Ascending aorta (tissue), 2 donors: ENCODE measurements at regions not wholly inside any gene's neighbourhood (a gene's known extent, or its start where the extent isn't known, plus 50 kb on each side); places are given as distances from the start of the nearest gene placed in this dataset.

Experiments used
- DNase-seq, 2 donors: peaks; one replicate each; pipeline ENCODE4 v3.0.0-alpha.2; 2019; ENCODE audit warnings: low spot score in 2 of 2
- H3K27ac ChIP-seq, 2 donors: fragments of 200-600 bp; sonication (generic); one replicate each; pipeline ENCODE4 v1.5.1; 2016 to 2017; ENCODE audit warnings: mild to moderate bottlenecking in 1 of 2
- H3K27me3 ChIP-seq: fragments of 200-600 bp; sonication (generic); one replicate; pipeline ENCODE4 v1.5.1; 2017
- H3K36me3 ChIP-seq, 2 donors: fragments of 200-600 bp; sonication (generic); one replicate each; pipeline ENCODE4 v1.5.1; 2016
- H3K4me1 ChIP-seq, 2 donors: fragments of 200-600 bp; sonication (generic); one replicate each; pipeline ENCODE4 v1.5.1; 2016 to 2017; ENCODE audit warnings: mild to moderate bottlenecking in 1 of 2
- H3K4me3 ChIP-seq, 2 donors: fragments of 200-600 bp; sonication (generic); one replicate each; pipeline ENCODE4 v1.5.1; 2016 to 2017; ENCODE audit warnings: mild to moderate bottlenecking in 1 of 2
- H3K9me3 ChIP-seq, 2 donors: fragments of 200-600 bp; sonication (generic); one replicate each; pipeline ENCODE4 v1.5.1; 2016
- intact Hi-C: fragments of 100-400 bp; cut with DNase I; formaldehyde crosslinking; loops from one replicate; pipeline ENCODE4 v1.15.1; 2023
- TF ChIP-seq, protein P1 (sequence below), 3 experiments: fragments of 200-600 bp in 2 of 3; fragments of 450-650 bp in 1 of 3; sonication (generic) in 2 of 3; IDR thresholded peaks; one replicate each; pipeline ENCODE4 v1.5.1; 2016 to 2019; ENCODE audit warnings: antibody characterized with exemption in 3 of 3, mild to moderate bottlenecking in 1 of 3, moderate library complexity in 1 of 3

GRCh38 chr2:146873056-146873455, 971.8 kb upstream of the ACVR2A start:
- H3K4me3 ChIP-seq = no peak overlapping the region
- TF ChIP-seq, protein P1, sequence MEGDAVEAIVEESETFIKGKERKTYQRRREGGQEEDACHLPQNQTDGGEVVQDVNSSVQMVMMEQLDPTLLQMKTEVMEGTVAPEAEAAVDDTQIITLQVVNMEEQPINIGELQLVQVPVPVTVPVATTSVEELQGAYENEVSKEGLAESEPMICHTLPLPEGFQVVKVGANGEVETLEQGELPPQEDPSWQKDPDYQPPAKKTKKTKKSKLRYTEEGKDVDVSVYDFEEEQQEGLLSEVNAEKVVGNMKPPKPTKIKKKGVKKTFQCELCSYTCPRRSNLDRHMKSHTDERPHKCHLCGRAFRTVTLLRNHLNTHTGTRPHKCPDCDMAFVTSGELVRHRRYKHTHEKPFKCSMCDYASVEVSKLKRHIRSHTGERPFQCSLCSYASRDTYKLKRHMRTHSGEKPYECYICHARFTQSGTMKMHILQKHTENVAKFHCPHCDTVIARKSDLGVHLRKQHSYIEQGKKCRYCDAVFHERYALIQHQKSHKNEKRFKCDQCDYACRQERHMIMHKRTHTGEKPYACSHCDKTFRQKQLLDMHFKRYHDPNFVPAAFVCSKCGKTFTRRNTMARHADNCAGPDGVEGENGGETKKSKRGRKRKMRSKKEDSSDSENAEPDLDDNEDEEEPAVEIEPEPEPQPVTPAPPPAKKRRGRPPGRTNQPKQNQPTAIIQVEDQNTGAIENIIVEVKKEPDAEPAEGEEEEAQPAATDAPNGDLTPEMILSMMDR (IDR thresholded peaks at IDR 0.05) = no peak
- no peak for DNase-seq
- no peaks in the 10 kb centered on the region for H3K9me3 ChIP-seq
- H3K27ac ChIP-seq = no peak overlapping the region
- H3K36me3 ChIP-seq = no peaks in the 10 kb centered on the region
- intact Hi-C loops = no loop called here
- no peaks in the 10 kb centered on the region for H3K4me1 ChIP-seq
- no peaks in the 10 kb centered on the region for H3K27me3 ChIP-seq

DNA sequence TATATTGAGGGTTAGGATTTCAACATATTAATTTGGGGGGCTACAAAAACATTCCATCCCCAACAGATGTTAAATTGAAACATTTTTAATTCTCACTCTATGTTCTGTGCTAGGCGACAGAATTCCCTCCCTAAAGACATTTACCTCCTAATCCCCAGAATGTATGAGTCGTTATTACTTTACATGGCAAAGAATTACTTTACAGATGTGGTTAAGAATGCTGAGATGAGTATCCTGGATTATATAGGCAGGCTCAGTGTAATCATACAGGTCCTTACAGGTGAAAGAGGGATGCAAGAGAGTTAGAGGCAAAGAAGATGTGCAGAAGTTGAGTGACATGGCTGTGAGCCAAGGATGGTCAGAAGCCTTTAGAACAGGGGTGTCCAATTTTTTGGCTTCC, 974.1 kb upstream of the ACVR2A start:
- DNase-seq = no peak
- no peaks in the 10 kb centered on the region for H3K36me3 ChIP-seq
- TF ChIP-seq, protein P1 (IDR thresholded peaks at IDR 0.05) = no peak
- no peaks in the 10 kb centered on the region for H3K4me1 ChIP-seq
- no peak overlapping the region for H3K4me3 ChIP-seq
- no peak overlapping the region for H3K27ac ChIP-seq
- intact Hi-C loops = no loop called here
- H3K9me3 ChIP-seq = no peaks in the 10 kb centered on the region
- no peaks in the 10 kb centered on the region for H3K27me3 ChIP-seq

DNA sequence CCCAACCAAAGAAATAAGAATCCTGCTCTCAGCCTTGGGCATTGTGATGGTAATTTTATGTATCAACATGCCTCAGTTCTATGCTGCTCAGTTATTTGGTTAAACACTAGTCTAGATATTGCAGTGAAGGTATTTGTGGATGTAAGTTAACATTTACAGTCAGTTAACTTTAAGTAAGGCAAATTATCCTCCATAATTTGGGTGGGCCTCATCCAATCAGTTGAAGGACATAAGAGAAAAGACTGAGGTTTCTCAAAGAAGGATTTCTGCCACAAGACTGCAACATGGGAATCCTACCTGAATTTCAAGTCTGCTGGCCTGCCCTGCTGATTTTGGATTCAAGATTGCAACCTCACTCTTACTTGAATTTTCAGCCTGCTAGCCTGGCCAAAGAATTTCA, 975.5 kb upstream of the ACVR2A start:
- no peak for DNase-seq
- H3K4me1 ChIP-seq = no peaks in the 10 kb centered on the region
- H3K36me3 ChIP-seq = no peaks in the 10 kb centered on the region
- H3K9me3 ChIP-seq = no peaks in the 10 kb centered on the region
- H3K27me3 ChIP-seq = no peaks in the 10 kb centered on the region
- TF ChIP-seq, protein P1 (IDR thresholded peaks at IDR 0.05) = no peak
- H3K4me3 ChIP-seq = no peak overlapping the region
- intact Hi-C loops = no loop called here
- H3K27ac ChIP-seq = no peak overlapping the region

GRCh38 chr2:146868051-146868450, 976.8 kb upstream of the ACVR2A start:
- Histone ChIP-seq H3K4me3 (no peak overlapping the region), H3K27ac (no peak overlapping the region), H3K36me3 (no peaks in the 10 kb centered on the region), H3K27me3 (no peaks in the 10 kb centered on the region), H3K4me1 (no peaks in the 10 kb centered on the region), H3K9me3 (no peaks in the 10 kb centered on the region)
- TF ChIP-seq, protein P1 (IDR thresholded peaks at IDR 0.05) = no peak
- no peak for DNase-seq
- intact Hi-C loops = no loop called here

DNA sequence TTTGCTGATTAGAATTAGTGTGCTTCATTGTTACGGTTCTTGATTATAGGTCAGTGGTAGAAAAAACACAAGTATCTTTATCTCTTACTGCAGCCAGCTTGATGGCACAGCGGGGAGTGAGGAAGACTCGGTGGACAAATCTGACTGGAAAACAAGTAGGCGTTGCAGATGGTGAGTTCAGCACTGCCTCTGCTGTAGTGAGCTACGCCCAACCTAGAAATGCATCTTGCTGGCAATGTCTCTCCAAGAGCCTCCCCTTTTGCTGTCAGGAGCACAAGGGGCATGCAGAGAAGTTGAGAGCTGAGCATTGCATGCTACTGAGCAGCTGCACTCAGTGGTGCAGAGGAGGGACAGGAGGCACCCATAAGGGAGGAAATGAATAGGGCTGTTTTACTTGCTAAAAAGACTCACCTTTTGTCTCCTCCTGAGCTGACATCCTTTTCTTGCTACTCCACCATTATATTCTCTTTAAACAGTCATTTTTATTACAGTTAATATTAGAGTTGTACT, 977.3 kb upstream of the ACVR2A start:
- TF ChIP-seq, protein P1 (IDR thresholded peaks at IDR 0.05) = no peak
- no peak overlapping the region for H3K4me3 ChIP-seq
- intact Hi-C loops = no loop called here
- no peaks in the 10 kb centered on the region for H3K36me3 ChIP-seq
- no peak for DNase-seq
- H3K4me1 ChIP-seq = no peaks in the 10 kb centered on the region
- no peaks in the 10 kb centered on the region for H3K9me3 ChIP-seq
- H3K27me3 ChIP-seq = no peaks in the 10 kb centered on the region
- H3K27ac ChIP-seq = no peak overlapping the region
